IMR-90 (cell line): ENCODE measurements at regions not wholly inside any gene's neighbourhood (a gene's known extent, or its start where the extent isn't known, plus 50 kb on each side); places are given as distances from the start of the nearest gene placed in this dataset.

Experiments
- ATAC-seq: fragments of 200-7000 bp; cut with Tn5 transposase; 2 replicates; pipeline ENCODE4 v1.9.1; 2020; ENCODE audit warnings: low read depth, mild to moderate bottlenecking, moderate library complexity
- BruUV-seq: library from RNA; stranded (reverse); fragments of 400-500 nt; replicated peaks from 2 replicates; lab custom pipeline; 2021; lab: Mats Ljungman, UMichigan
- CTCF ChIA-PET: fragments of 300-600 bp; formaldehyde crosslinking; extraction: SDS; loops from one replicate; lab custom pipeline; 2021; ENCODE audit warnings: antibody characterized with exemption; lab: Yijun Ruan, JAX
- POLR2A ChIA-PET: fragments of 300-600 bp; sonication (Branson Sonifier 250); formaldehyde crosslinking; loops from one replicate; lab custom pipeline; 2022; ENCODE audit warnings: antibody characterized with exemption; ENCODE audit not compliant: unreplicated experiment; lab: Charles Lee
- DNase-seq: peaks from one replicate; pipeline ENCODE4 v3.0.0; 2013
- H2AFZ ChIP-seq: replicated peaks from 2 replicates; pipeline ENCODE3; 2013; ENCODE audit warnings: low read length, mild to moderate bottlenecking; ENCODE audit not compliant: poor library complexity
- H2AK5ac ChIP-seq: 2 replicates; pipeline ENCODE4 v1.6.1; 2013; ENCODE audit warnings: low read depth, low read length, inconsistent platforms
- H2AK9ac ChIP-seq: replicated peaks from 2 replicates; pipeline ENCODE3; 2013; ENCODE audit warnings: mild to moderate bottlenecking, low read depth, low read length, moderate library complexity; ENCODE audit not compliant: poor library complexity
- H2BK120ac ChIP-seq: 2 replicates; pipeline ENCODE4 v1.6.1; 2013; ENCODE audit warnings: low read depth, low read length, inconsistent platforms
- H2BK15ac ChIP-seq: 3 replicates; pipeline ENCODE4 v1.6.1; 2013; ENCODE audit warnings: low read depth, low read length, inconsistent platforms
- H2BK20ac ChIP-seq: 2 replicates; pipeline ENCODE4 v1.6.1; 2013; ENCODE audit warnings: low read depth, mild to moderate bottlenecking, inconsistent platforms, low read length, moderate library complexity
- H2BK5ac ChIP-seq: 2 replicates; pipeline ENCODE4 v1.6.1; 2013; ENCODE audit warnings: mild to moderate bottlenecking, low read depth, low read length, inconsistent platforms; ENCODE audit not compliant: poor library complexity, severe bottlenecking
- H3K14ac ChIP-seq: replicated peaks from 2 replicates; pipeline ENCODE4 v1.6.1; 2013; ENCODE audit warnings: low read depth, low read length, inconsistent platforms
- H3K18ac ChIP-seq: 2 replicates; pipeline ENCODE4 v1.6.1; 2013; ENCODE audit warnings: low read depth, low read length, control low read depth
- H3K23ac ChIP-seq: 2 replicates; pipeline ENCODE4 v1.6.1; 2013; ENCODE audit warnings: low read depth, low read length, inconsistent platforms
- H3K27ac ChIP-seq: 2 replicates; pipeline ENCODE4 v1.5.1; 2013; ENCODE audit warnings: mild to moderate bottlenecking, control low read depth, low read length; ENCODE audit not compliant: insufficient read depth
- H3K27me3 ChIP-seq: 2 replicates; pipeline ENCODE4 v1.6.1; 2013; ENCODE audit warnings: low read length; ENCODE audit not compliant: control insufficient read depth, insufficient read depth
- H3K36me3 ChIP-seq: 2 replicates; pipeline ENCODE4 v1.6.1; 2013; ENCODE audit warnings: low read length, mixed read lengths; ENCODE audit not compliant: control insufficient read depth, insufficient read depth
- H3K4ac ChIP-seq: 2 replicates; pipeline ENCODE4 v1.6.1; 2013; ENCODE audit warnings: low read depth, low read length, inconsistent platforms
- H3K4me1 ChIP-seq: 2 replicates; pipeline ENCODE4 v1.6.1; 2013; ENCODE audit warnings: low read length, mixed read lengths; ENCODE audit not compliant: control insufficient read depth, insufficient read depth
- H3K4me2 ChIP-seq: 2 replicates; pipeline ENCODE4 v1.6.1; 2013; ENCODE audit warnings: low read depth, mild to moderate bottlenecking, control low read depth, low read length, moderate library complexity
- H3K4me3 ChIP-seq: 2 replicates; pipeline ENCODE4 v1.5.1; 2013; ENCODE audit warnings: low read depth, mild to moderate bottlenecking, control low read depth, low read length, moderate library complexity; ENCODE audit not compliant: insufficient read depth
- H3K56ac ChIP-seq: 2 replicates; pipeline ENCODE4 v1.6.1; 2013; ENCODE audit warnings: low read length, inconsistent platforms; ENCODE audit not compliant: insufficient read depth; ENCODE audit errors: extremely low read depth
- H3K79me1 ChIP-seq, 2 experiments: 2 replicates each; pipeline ENCODE4 v1.6.1; 2013; ENCODE audit warnings: low read length in 2 of 2, inconsistent platforms in 1 of 2, low read depth in 1 of 2
- H3K9ac ChIP-seq: 2 replicates; pipeline ENCODE4 v1.6.1; 2013; ENCODE audit warnings: low read depth, low read length, control low read depth
- H3K9me1 ChIP-seq: 2 replicates; pipeline ENCODE4 v1.6.1; 2013; ENCODE audit warnings: low read length, inconsistent platforms; ENCODE audit not compliant: insufficient read depth
- H3K9me3 ChIP-seq: 2 replicates; pipeline ENCODE4 v1.6.1; 2013; ENCODE audit warnings: low read length; ENCODE audit not compliant: control insufficient read depth, insufficient read depth
- H4K20me1 ChIP-seq: 2 replicates; pipeline ENCODE4 v1.6.1; 2013; ENCODE audit warnings: low read length, inconsistent platforms; ENCODE audit not compliant: insufficient read depth
- H4K5ac ChIP-seq: 2 replicates; pipeline ENCODE4 v1.6.1; 2013; ENCODE audit warnings: mild to moderate bottlenecking, low read depth, low read length, control low read depth
- H4K8ac ChIP-seq, 2 experiments: 2 replicates each; pipeline ENCODE4 v1.6.1; 2013; ENCODE audit warnings: low read depth in 2 of 2, low read length in 2 of 2, control low read depth in 1 of 2, inconsistent platforms in 1 of 2
- H4K91ac ChIP-seq: 2 replicates; pipeline ENCODE4 v1.6.1; 2013; ENCODE audit warnings: low read depth, low read length, inconsistent platforms; ENCODE audit not compliant: insufficient read depth
- RAD21 ChIP-seq: IDR thresholded peaks from 2 replicates; pipeline ENCODE4 v1.6.1; 2012; ENCODE audit warnings: low read length, improper control_type of control experiment
- RCOR1 ChIP-seq: IDR thresholded peaks from 2 replicates; pipeline ENCODE4 v1.6.1; 2012; ENCODE audit warnings: mild to moderate bottlenecking, low read length, improper control_type of control experiment; ENCODE audit not compliant: insufficient replicate concordance
- WGBS, 2 experiments: methylation state at CpG; one replicate each; pipeline versions ENCODE4 v1.1.5 to v1.1.7; 2013; ENCODE audit warnings: missing lambda C conversion rate in 2 of 2; ENCODE audit not compliant: insufficient read length in 1 of 2; ENCODE audit errors: extremely low coverage in 2 of 2; 5-methylcytosine and 5-hydroxymethylcytosine counted together
- dilution Hi-C: fragments of 300-500 bp; cut with HindIII; formaldehyde crosslinking; loops from one replicate; pipeline ENCODE4 v1.14.3; 2018; ENCODE audit warnings: low sequenced_read_pairs; ENCODE audit not compliant: unreplicated experiment
- in situ Hi-C: fragments of 300-500 bp; cut with MboI; formaldehyde crosslinking; loops from 3 replicates; pipeline ENCODE4 v1.14.3; 2019; ENCODE audit warnings: low sequenced_read_pairs, inconsistent platforms, mixed read lengths
- intact Hi-C: fragments of 100-400 bp; cut with micrococcal nuclease; formaldehyde crosslinking; loops from 2 replicates; pipeline ENCODE4 v1.10.0; 2022

DNA sequence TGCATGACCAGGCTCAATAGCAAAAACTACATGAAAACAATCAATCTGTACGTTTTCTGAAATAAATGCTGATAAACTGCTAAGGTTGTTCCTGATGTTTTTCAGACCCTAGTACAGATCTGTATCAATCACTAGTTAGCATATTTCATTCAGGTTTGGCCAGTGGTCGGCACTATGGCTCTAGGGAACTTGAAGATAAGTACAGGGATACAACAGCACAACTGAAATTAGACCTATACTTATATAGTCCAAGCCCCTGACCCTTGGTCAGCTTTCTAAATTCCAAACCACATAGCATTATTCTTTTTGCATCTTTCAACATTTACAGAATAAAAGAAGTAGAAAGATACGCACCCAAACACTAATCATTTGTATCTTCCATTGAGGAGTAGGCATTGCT, 142.7 kb downstream of the PLPPR4 start:
- H2BK15ac ChIP-seq: no peak overlapping the region
- no peak overlapping the region for H4K91ac ChIP-seq
- H3K36me3 ChIP-seq: no peaks in the 10 kb centered on the region
- H3K23ac ChIP-seq: no peak overlapping the region
- ChIA-PET POLR2A (no interaction called here), CTCF (no interaction called here)
- H3K79me1 ChIP-seq: no peaks in the 10 kb centered on the region
- H3K9ac ChIP-seq: no peak overlapping the region
- H2AFZ ChIP-seq: no peak overlapping the region
- no peak overlapping the region for H3K27ac ChIP-seq
- no peaks in the 10 kb centered on the region for H3K9me3 ChIP-seq
- BruUV-seq: no TSS peak
- WGBS, 2 experiments: no CpG with 5 or more reads among the region's 3 CpGs
- H2AK9ac ChIP-seq: no peak overlapping the region
- H3K27me3 ChIP-seq: no peaks in the 10 kb centered on the region
- ATAC-seq (no peak), DNase-seq (no peak)
- no peak overlapping the region for H4K5ac ChIP-seq
- no peak overlapping the region for H2AK5ac ChIP-seq
- H3K9me1 ChIP-seq: no peaks in the 10 kb centered on the region
- no peak overlapping the region for H2BK120ac ChIP-seq
- TF ChIP-seq RCOR1 (no peak), RAD21 (peak; percentile 6; the same call in 1 of the 2 replicates)
- no peak overlapping the region for H2BK20ac ChIP-seq
- no peaks in the 10 kb centered on the region for H3K4me1 ChIP-seq
- in situ Hi-C loops: no loop called here
- H3K4me3 ChIP-seq: no peak overlapping the region
- no peaks in the 10 kb centered on the region for H4K20me1 ChIP-seq
- dilution Hi-C loops: no loop called here
- no peak overlapping the region for H3K14ac ChIP-seq
- intact Hi-C loops: no loop called here
- H3K18ac ChIP-seq: no peak overlapping the region
- H3K56ac ChIP-seq: no peak overlapping the region
- no peak overlapping the region for H3K4ac ChIP-seq
- no peak overlapping the region for H4K8ac ChIP-seq
- H3K4me2 ChIP-seq: no peak overlapping the region
- no peak overlapping the region for H2BK5ac ChIP-seq
